A549 (cell line): ENCODE measurements at regions not wholly inside any gene's neighbourhood (a gene's known extent, or its start where the extent isn't known, plus 50 kb on each side); places are given as distances from the start of the nearest gene placed in this dataset.

Source experiments
- CTCF ChIP-seq: fragments of >200 bp; sonication (Bioruptor Twin); formaldehyde crosslinking; IDR thresholded peaks from 3 replicates; pipeline ENCODE4 v1.5.1; 2016
- HOXA7 ChIP-seq: fragments of 250-450 bp; sonication (Bioruptor Pico); IDR thresholded peaks from 2 replicates; pipeline ENCODE4 v1.5.0; 2020; ENCODE audit warnings: mild to moderate bottlenecking, moderate library complexity
- KDM1A ChIP-seq: fragments of 200-600 bp; sonication (generic); IDR thresholded peaks from 2 replicates; pipeline ENCODE4 v1.6.1; 2016; ENCODE audit warnings: low read depth, mild to moderate bottlenecking
- POLR2AphosphoS2 ChIP-seq: conservative IDR thresholded peaks from 2 replicates; pipeline ENCODE4 v1.6.1; 2012; ENCODE audit warnings: low read length, improper control_type of control experiment, inconsistent platforms
- RAD21 ChIP-seq, 2 experiments: fragments of >200 bp in 1 of 2; sonication (Bioruptor Twin) in 1 of 2; formaldehyde crosslinking in 1 of 2; IDR thresholded peaks in 1 of 2; conservative IDR thresholded peaks in 1 of 2; 2 replicates in 1 of 2; 3 replicates in 1 of 2; pipeline ENCODE4 v1.6.1; 2012 to 2018; ENCODE audit warnings: inconsistent platforms in 1 of 2

- TF ChIP-seq RAD21 (conservative IDR thresholded peaks at IDR 0.05 in 1 of 2, IDR thresholded peaks at IDR 0.05 in 1 of 2) (no peak), POLR2AphosphoS2 (no peak), HOXA7 (CRISPR knock-in tag) (no peak), CTCF (no peak), KDM1A (no peak)
These were observed 56.3 kb upstream of the DISP3 start for GRCh38 chr1:11422686-11423085.
